ENCODE measurements at regions not wholly inside any gene's neighbourhood (a gene's known extent, or its start where the extent isn't known, plus 50 kb on each side); places are given as distances from the start of the nearest gene placed in this dataset.
A peak's percentile ranks its signal among the peaks of the same experiment; 100 is the strongest.

- H3K27ac ChIP-seq (ENCODE audit: extremely low read depth, low read depth, low read length): no peak overlapping the region
- H4K20me1 ChIP-seq (replicated peaks; ENCODE audit: control insufficient read depth, insufficient read depth, low read length): no peaks in the 10 kb centered on the region
- H2AFZ ChIP-seq (ENCODE audit: low read depth, low read length): peak overlapping the region; percentile 19
- DNase-seq (ENCODE audit: extremely low read depth in 1 of 4, low spot score in 3 of 4): no peak
- no peaks in the 10 kb centered on the region for H3K79me2 ChIP-seq (ENCODE audit: control insufficient read depth, insufficient read depth, low read length)
- in situ Hi-C loops (cut with MboI): no loop called here
- no peak overlapping the region for H3K4me3 ChIP-seq
- TF ChIP-seq POLR3A (IDR thresholded peaks at IDR 0.05; ENCODE audit: borderline replicate concordance, extremely low read depth, insufficient read depth, insufficient read length) (no peak), SOX6 (IDR thresholded peaks at IDR 0.05) (peak; percentile 38; the same call in 1 of the 2 replicates)
- BruUV-seq (replicated peaks): no TSS peak
- no peaks in the 10 kb centered on the region for H3K27me3 ChIP-seq (ENCODE audit: control insufficient read depth in 2 of 2, insufficient read depth in 2 of 2, low read length in 2 of 2)
- no peaks in the 10 kb centered on the region for H3K9me1 ChIP-seq (ENCODE audit: control insufficient read depth, insufficient read depth, low read length)
- intact Hi-C loops (cut with micrococcal nuclease): no loop called here
- H3K9me3 ChIP-seq (replicated peaks; ENCODE audit: control insufficient read depth, insufficient read depth, low read depth, low read length): no peaks in the 10 kb centered on the region
- ChIA-PET POLR2A (interaction anchor here (0.7 kb wide), 1 partner anchor 215 kb away, joined by 3 read pairs; no protein-coding TSS in a partner anchor), CTCF (ENCODE audit: low intra/inter-chr PET ratio) (no interaction called here)
- peak overlapping the region; percentile 10; the same call in 1 of the 2 replicates for H3K4me2 ChIP-seq (ENCODE audit: insufficient read depth, low read length)
- no peak overlapping the region for H3K9ac ChIP-seq (ENCODE audit: insufficient read depth in 1 of 2, low read depth in 2 of 2, low read length in 2 of 2)
- ATAC-seq: no peak
- H3K36me3 ChIP-seq (ENCODE audit: control insufficient read depth, insufficient read depth, low read length): no peaks in the 10 kb centered on the region
- peak; percentile 67 for FAIRE-seq
- peaks cover 0 to 25% of the 10 kb centered on the region in 2 experiments; a peak in 3 of 5 replicates for H3K4me1 ChIP-seq (replicated peaks in 1 of 2; ENCODE audit: control insufficient read depth in 2 of 2, insufficient read depth in 2 of 2, low read length in 2 of 2)
- 18% methylated on average over 2 of the region's 2 CpGs for WGBS (ENCODE audit: insufficient coverage, low coverage, missing lambda C conversion rate)
Observed at GRCh38 chr15:35308802-35309201, 223.7 kb upstream of the NANOGP8 start.

- no peak overlapping the region for H3K27ac ChIP-seq (ENCODE audit: extremely low read depth, low read depth, low read length)
- no peak overlapping the region for H3K4me2 ChIP-seq (ENCODE audit: insufficient read depth, low read length)
- ChIA-PET CTCF (ENCODE audit: low intra/inter-chr PET ratio) (no interaction called here), POLR2A (no interaction called here)
- 69% methylated on average over 1 of the region's 1 CpG for WGBS (ENCODE audit: insufficient coverage, low coverage, missing lambda C conversion rate)
- no peaks in the 10 kb centered on the region for H3K27me3 ChIP-seq (ENCODE audit: control insufficient read depth in 2 of 2, insufficient read depth in 2 of 2, low read length in 2 of 2)
- BruUV-seq (replicated peaks): no TSS peak
- no peak overlapping the region for H2AFZ ChIP-seq (ENCODE audit: low read depth, low read length)
- intact Hi-C loops (cut with micrococcal nuclease) (no loop called here), in situ Hi-C loops (cut with MboI) (no loop called here)
- ATAC-seq: no peak
- H3K9me1 ChIP-seq (ENCODE audit: control insufficient read depth, insufficient read depth, low read length): no peaks in the 10 kb centered on the region
- H3K4me1 ChIP-seq (replicated peaks in 1 of 2; ENCODE audit: control insufficient read depth in 2 of 2, insufficient read depth in 2 of 2, low read length in 2 of 2): peaks cover 0 to 25% of the 10 kb centered on the region in 2 experiments; a peak in 3 of 5 replicates
- no peak for FAIRE-seq
- no peak overlapping the region for H3K4me3 ChIP-seq
- DNase-seq (ENCODE audit: extremely low read depth in 1 of 4, low spot score in 3 of 4): no peak
- H3K9me3 ChIP-seq (replicated peaks; ENCODE audit: control insufficient read depth, insufficient read depth, low read depth, low read length): no peaks in the 10 kb centered on the region
- no peaks in the 10 kb centered on the region for H3K36me3 ChIP-seq (ENCODE audit: control insufficient read depth, insufficient read depth, low read length)
- H4K20me1 ChIP-seq (replicated peaks; ENCODE audit: control insufficient read depth, insufficient read depth, low read length): no peaks in the 10 kb centered on the region
- H3K79me2 ChIP-seq (ENCODE audit: control insufficient read depth, insufficient read depth, low read length): no peaks in the 10 kb centered on the region
- H3K9ac ChIP-seq (ENCODE audit: insufficient read depth in 1 of 2, low read depth in 2 of 2, low read length in 2 of 2): no peak overlapping the region
- TF ChIP-seq TAL1 (IDR thresholded peaks at IDR 0.05) (peak; percentile 60), ZNF507 (tag; conservative IDR thresholded peaks at IDR 0.05) (no peak), ARID3A (IDR thresholded peaks at IDR 0.05; ENCODE audit: borderline replicate concordance, low read depth, low read length) (0 out of 2 replicates have a peak, but pooled peaks have one; percentile 23), ARID1B (IDR thresholded peaks at IDR 0.05) (peak; percentile 84), CBFA2T3 (IDR thresholded peaks at IDR 0.05) (peak; percentile 51), PBX2 (CRISPR knock-in tag; IDR thresholded peaks at IDR 0.05; ENCODE audit: low read depth) (no peak), PBX2 (tag; conservative IDR thresholded peaks at IDR 0.05; ENCODE audit: low read depth) (peak; percentile 54), TEAD4 (IDR thresholded peaks at IDR 0.05; ENCODE audit: low read length) (peak; percentile 60), TEAD4 (CRISPR knock-in tag; IDR thresholded peaks at IDR 0.05; ENCODE audit: borderline replicate concordance) (no peak), RAD51 (IDR thresholded peaks at IDR 0.05; ENCODE audit: borderline replicate concordance, low read depth) (no peak), MEIS2 (IDR thresholded peaks at IDR 0.05; ENCODE audit: partially characterized antibody) (peak; percentile 87), POLR2A (conservative IDR thresholded peaks at IDR 0.05) (no peak), TRIM24 (IDR thresholded peaks at IDR 0.05) (0 out of 4 replicates have a peak, but pooled peaks of 1 of the 2 experiments have one; percentile 14)
Observed at GRCh38 chr15:35307676-35308075, 222.6 kb upstream of the NANOGP8 start.
